GM23338 (cell line): ENCODE measurements at regions not wholly inside any gene's neighbourhood (a gene's known extent, or its start where the extent isn't known, plus 50 kb on each side); places are given as distances from the start of the nearest gene placed in this dataset.

Experiments
- CREB1 ChIP-seq: fragments of 250-450 bp; sonication (Bioruptor Pico); IDR thresholded peaks from 2 replicates; pipeline ENCODE4 v1.5.0; 2020; ENCODE audit warnings: low read depth, mild to moderate bottlenecking, moderate library complexity
- EZH2 ChIP-seq: fragments of 200-600 bp; sonication (generic); IDR thresholded peaks from one replicate; pipeline ENCODE4 v1.8.0; 2017; ENCODE audit warnings: antibody characterized with exemption, mild to moderate bottlenecking, low read depth; ENCODE audit not compliant: unreplicated experiment
- EZH2phosphoT487 ChIP-seq: fragments of 200-600 bp; sonication (generic); IDR thresholded peaks from one replicate; pipeline ENCODE4 v1.8.1; 2018; ENCODE audit warnings: antibody characterized with exemption; ENCODE audit not compliant: unreplicated experiment
- JUNB ChIP-seq: IDR thresholded peaks from one replicate; pipeline ENCODE4 v1.6.1; 2016; ENCODE audit warnings: antibody characterized with exemption; ENCODE audit not compliant: unreplicated experiment
- POLR2AphosphoS5 ChIP-seq: IDR thresholded peaks from 2 replicates; pipeline ENCODE4 v1.6.1; 2016; ENCODE audit warnings: antibody characterized with exemption, low read depth
- ZNF114 ChIP-seq: fragments of 250-450 bp; sonication (Bioruptor Pico); IDR thresholded peaks from 2 replicates; pipeline ENCODE4 v1.5.0; 2020; ENCODE audit warnings: mild to moderate bottlenecking, moderate library complexity
- ZNF462 ChIP-seq: fragments of 250-450 bp; sonication (Bioruptor Pico); IDR thresholded peaks from 2 replicates; pipeline ENCODE4 v1.5.0; 2020; ENCODE audit warnings: mild to moderate bottlenecking, moderate library complexity
- TF ChIP-seq, protein P1 (sequence below), 2 experiments: fragments of 200-600 bp in 1 of 2; sonication (generic) in 1 of 2; conservative IDR thresholded peaks; 2 replicates each; pipeline versions ENCODE4 v1.5.1 to v1.6.1; 2016 to 2017; ENCODE audit warnings: antibody characterized with exemption in 2 of 2, low read depth in 2 of 2, mild to moderate bottlenecking in 2 of 2, moderate library complexity in 1 of 2
- TF ChIP-seq, protein P2 (sequence below): IDR thresholded peaks from one replicate; pipeline ENCODE4 v1.6.1; 2018; ENCODE audit warnings: antibody characterized with exemption; ENCODE audit not compliant: unreplicated experiment

DNA sequence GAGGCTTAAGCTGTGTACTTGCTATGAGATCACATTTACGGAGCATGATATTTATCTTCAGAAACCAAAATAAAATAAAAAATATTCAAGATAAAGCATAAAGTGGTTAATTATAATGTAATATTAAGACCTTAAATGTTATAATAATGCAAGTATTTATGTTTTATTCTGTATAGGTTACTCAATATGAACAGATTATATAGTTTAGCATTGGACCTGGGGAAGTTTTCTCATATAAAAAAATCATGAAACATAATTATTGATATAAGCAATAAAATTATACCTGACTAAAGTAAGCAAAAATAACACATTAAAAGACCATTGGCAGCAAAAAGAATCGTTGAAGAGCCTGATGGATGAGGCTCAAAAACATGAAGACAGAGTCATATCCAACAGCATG lies 516.2 kb downstream of the SLC16A7 start:
- TF ChIP-seq POLR2AphosphoS5 = no peak
- TF ChIP-seq, protein P1, sequence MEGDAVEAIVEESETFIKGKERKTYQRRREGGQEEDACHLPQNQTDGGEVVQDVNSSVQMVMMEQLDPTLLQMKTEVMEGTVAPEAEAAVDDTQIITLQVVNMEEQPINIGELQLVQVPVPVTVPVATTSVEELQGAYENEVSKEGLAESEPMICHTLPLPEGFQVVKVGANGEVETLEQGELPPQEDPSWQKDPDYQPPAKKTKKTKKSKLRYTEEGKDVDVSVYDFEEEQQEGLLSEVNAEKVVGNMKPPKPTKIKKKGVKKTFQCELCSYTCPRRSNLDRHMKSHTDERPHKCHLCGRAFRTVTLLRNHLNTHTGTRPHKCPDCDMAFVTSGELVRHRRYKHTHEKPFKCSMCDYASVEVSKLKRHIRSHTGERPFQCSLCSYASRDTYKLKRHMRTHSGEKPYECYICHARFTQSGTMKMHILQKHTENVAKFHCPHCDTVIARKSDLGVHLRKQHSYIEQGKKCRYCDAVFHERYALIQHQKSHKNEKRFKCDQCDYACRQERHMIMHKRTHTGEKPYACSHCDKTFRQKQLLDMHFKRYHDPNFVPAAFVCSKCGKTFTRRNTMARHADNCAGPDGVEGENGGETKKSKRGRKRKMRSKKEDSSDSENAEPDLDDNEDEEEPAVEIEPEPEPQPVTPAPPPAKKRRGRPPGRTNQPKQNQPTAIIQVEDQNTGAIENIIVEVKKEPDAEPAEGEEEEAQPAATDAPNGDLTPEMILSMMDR (conservative IDR thresholded peaks at IDR 0.05; ENCODE audit: low read depth in 2 of 2) = no peak
- no peak for TF ChIP-seq EZH2phosphoT487
- TF ChIP-seq, protein P2, sequence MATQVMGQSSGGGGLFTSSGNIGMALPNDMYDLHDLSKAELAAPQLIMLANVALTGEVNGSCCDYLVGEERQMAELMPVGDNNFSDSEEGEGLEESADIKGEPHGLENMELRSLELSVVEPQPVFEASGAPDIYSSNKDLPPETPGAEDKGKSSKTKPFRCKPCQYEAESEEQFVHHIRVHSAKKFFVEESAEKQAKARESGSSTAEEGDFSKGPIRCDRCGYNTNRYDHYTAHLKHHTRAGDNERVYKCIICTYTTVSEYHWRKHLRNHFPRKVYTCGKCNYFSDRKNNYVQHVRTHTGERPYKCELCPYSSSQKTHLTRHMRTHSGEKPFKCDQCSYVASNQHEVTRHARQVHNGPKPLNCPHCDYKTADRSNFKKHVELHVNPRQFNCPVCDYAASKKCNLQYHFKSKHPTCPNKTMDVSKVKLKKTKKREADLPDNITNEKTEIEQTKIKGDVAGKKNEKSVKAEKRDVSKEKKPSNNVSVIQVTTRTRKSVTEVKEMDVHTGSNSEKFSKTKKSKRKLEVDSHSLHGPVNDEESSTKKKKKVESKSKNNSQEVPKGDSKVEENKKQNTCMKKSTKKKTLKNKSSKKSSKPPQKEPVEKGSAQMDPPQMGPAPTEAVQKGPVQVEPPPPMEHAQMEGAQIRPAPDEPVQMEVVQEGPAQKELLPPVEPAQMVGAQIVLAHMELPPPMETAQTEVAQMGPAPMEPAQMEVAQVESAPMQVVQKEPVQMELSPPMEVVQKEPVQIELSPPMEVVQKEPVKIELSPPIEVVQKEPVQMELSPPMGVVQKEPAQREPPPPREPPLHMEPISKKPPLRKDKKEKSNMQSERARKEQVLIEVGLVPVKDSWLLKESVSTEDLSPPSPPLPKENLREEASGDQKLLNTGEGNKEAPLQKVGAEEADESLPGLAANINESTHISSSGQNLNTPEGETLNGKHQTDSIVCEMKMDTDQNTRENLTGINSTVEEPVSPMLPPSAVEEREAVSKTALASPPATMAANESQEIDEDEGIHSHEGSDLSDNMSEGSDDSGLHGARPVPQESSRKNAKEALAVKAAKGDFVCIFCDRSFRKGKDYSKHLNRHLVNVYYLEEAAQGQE = no peak
- TF ChIP-seq JUNB = no peak
- TF ChIP-seq EZH2 = no peak
- TF ChIP-seq ZNF114 = no peak
- no peak for TF ChIP-seq CREB1 (CRISPR knock-in tag)
- TF ChIP-seq ZNF462 (CRISPR knock-in tag) = no peak
